Smooth muscle cell (in vitro differentiated cells): ENCODE measurements at regions not wholly inside any gene's neighbourhood (a gene's known extent, or its start where the extent isn't known, plus 50 kb on each side); places are given as distances from the start of the nearest gene placed in this dataset.
"Not testable (repeated sequence)": the region's sequence is repeated elsewhere in the genome, so short reads cannot be mapped to it uniquely, and the experiment has no call there.

Experiments
- DNase-seq: peaks from one replicate; lab custom pipeline; 2025; ENCODE audit not compliant: unreplicated experiment; lab: John Stamatoyannopoulos, UW
- H2AFZ ChIP-seq: fragments of 200-600 bp; sonication (generic); 2 replicates; pipeline ENCODE4 v1.6.0; 2016; ENCODE audit warnings: antibody characterized with exemption, low read depth, mild to moderate bottlenecking
- H3F3A ChIP-seq: fragments of 200-600 bp; sonication (generic); 2 replicates; pipeline ENCODE4 v1.6.0; 2017; ENCODE audit warnings: antibody characterized with exemption, low read depth
- H3K27ac ChIP-seq: fragments of 200-600 bp; sonication (generic); 2 replicates; pipeline ENCODE4 v1.5.1; 2016; ENCODE audit warnings: low read depth, mild to moderate bottlenecking
- H3K27me3 ChIP-seq: fragments of 200-600 bp; sonication (generic); 2 replicates; pipeline ENCODE4 v1.6.1; 2016; ENCODE audit warnings: low read depth, mild to moderate bottlenecking
- H3K36me3 ChIP-seq: fragments of 200-600 bp; sonication (generic); 2 replicates; pipeline ENCODE4 v1.5.1; 2016; ENCODE audit warnings: low read depth
- H3K4me1 ChIP-seq: fragments of 200-600 bp; sonication (generic); 2 replicates; pipeline ENCODE4 v1.5.1; 2016; ENCODE audit warnings: low read depth
- H3K4me2 ChIP-seq: fragments of 200-600 bp; sonication (generic); 2 replicates; pipeline ENCODE4 v1.6.0; 2016; ENCODE audit warnings: mild to moderate bottlenecking
- H3K4me3 ChIP-seq: fragments of 200-600 bp; sonication (generic); 2 replicates; pipeline ENCODE4 v1.5.1; 2016; ENCODE audit warnings: mild to moderate bottlenecking
- H3K79me2 ChIP-seq: fragments of 200-600 bp; sonication (generic); 2 replicates; pipeline ENCODE4 v1.6.0; 2016; ENCODE audit warnings: low read depth, mild to moderate bottlenecking
- H3K9ac ChIP-seq: fragments of 200-600 bp; sonication (generic); 2 replicates; pipeline ENCODE4 v1.6.0; 2016; ENCODE audit warnings: low read depth
- H3K9me3 ChIP-seq: fragments of 200-600 bp; sonication (generic); replicated peaks from 2 replicates; pipeline ENCODE4 v1.5.1; 2016; ENCODE audit warnings: low read depth
- H4K20me1 ChIP-seq: fragments of 200-600 bp; sonication (generic); 2 replicates; pipeline ENCODE4 v1.6.0; 2016; ENCODE audit warnings: low read depth
- CTCF ChIP-seq: fragments of 200-600 bp; sonication (generic); IDR thresholded peaks from 2 replicates; pipeline ENCODE4 v1.5.1; 2017; ENCODE audit warnings: borderline replicate concordance, mild to moderate bottlenecking, antibody characterized with exemption; ENCODE audit not compliant: insufficient read depth, poor library complexity, severe bottlenecking
- WGBS: methylation state at CpG from one replicate; pipeline ENCODE4 v1.1.7; 2016; ENCODE audit warnings: low lambda C conversion rate; 5-methylcytosine and 5-hydroxymethylcytosine counted together

DNA sequence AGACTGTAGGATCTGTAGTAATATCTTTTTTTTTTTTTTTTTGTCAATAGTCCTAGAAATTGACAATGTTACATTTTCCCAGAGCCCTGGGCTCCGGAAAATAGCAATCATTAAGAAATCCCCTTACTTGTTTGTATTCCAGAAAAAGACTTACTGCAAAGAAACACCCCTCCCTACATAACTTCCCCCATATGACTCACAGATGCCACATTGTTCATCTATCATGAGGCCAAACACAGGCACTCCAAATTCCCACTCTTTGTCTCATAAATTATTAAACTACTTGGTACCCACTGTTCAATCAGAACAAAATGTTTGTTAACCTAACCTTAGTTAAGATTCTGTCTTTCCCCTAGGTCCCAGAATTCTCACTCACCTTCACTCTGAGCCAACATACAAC, 53.5 kb downstream of the TEX51 start:
- DNase-seq, result no peak
- Histone ChIP-seq H3K4me3 (no peak overlapping the region), H3K9me3 (no peaks in the 10 kb centered on the region), H3K27me3 (no peaks in the 10 kb centered on the region), H4K20me1 (no peaks in the 10 kb centered on the region), H3K27ac (no peak overlapping the region), H2AFZ (no peak overlapping the region), H3K9ac (no peak overlapping the region), H3K4me2 (no peak overlapping the region), H3K79me2 (no peaks in the 10 kb centered on the region), H3K4me1 (no peaks in the 10 kb centered on the region), H3K36me3 (no peaks in the 10 kb centered on the region), H3F3A (no peaks in the 10 kb centered on the region)
- TF ChIP-seq CTCF, result no peak
- WGBS, result 62% methylated on average over 1 of the region's 1 CpG

DNA sequence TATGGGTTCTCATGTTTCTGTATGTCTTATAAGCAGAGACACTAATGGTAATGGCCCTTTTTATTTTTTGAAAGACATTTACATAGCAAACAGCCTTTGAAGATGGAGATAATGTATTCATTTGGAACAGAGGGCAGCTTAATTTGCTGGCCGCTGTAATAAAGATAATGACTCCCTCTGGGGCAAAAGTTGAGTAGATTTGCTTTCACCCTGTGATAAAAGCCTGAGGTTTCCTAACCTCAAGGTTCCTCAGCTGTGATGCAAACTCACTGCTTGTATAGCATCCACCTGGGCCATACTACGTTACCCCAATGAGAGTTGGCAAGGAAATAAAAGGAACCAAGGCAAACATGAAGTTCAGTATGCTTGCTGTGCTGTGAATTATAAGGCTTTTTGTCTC, 54.8 kb downstream of the TEX51 start:
- no peak overlapping the region for H3K9ac ChIP-seq
- H2AFZ ChIP-seq, result no peak overlapping the region
- no peaks in the 10 kb centered on the region for H3K27me3 ChIP-seq
- no peaks in the 10 kb centered on the region for H3K9me3 ChIP-seq
- H3F3A ChIP-seq, result no peaks in the 10 kb centered on the region
- no peaks in the 10 kb centered on the region for H3K4me1 ChIP-seq
- WGBS, result 80% methylated on average over 2 of the region's 2 CpGs
- H4K20me1 ChIP-seq, result no peaks in the 10 kb centered on the region
- H3K79me2 ChIP-seq, result no peaks in the 10 kb centered on the region
- no peaks in the 10 kb centered on the region for H3K36me3 ChIP-seq
- no peak for TF ChIP-seq CTCF
- no peak for DNase-seq
- H3K4me2 ChIP-seq, result no peak overlapping the region
- no peak overlapping the region for H3K4me3 ChIP-seq
- H3K27ac ChIP-seq, result no peak overlapping the region

GRCh38 chr2:126954831-126955230, 56.1 kb downstream of the TEX51 start:
- H3K4me3 ChIP-seq, result no peak overlapping the region
- no peak for TF ChIP-seq CTCF

DNA sequence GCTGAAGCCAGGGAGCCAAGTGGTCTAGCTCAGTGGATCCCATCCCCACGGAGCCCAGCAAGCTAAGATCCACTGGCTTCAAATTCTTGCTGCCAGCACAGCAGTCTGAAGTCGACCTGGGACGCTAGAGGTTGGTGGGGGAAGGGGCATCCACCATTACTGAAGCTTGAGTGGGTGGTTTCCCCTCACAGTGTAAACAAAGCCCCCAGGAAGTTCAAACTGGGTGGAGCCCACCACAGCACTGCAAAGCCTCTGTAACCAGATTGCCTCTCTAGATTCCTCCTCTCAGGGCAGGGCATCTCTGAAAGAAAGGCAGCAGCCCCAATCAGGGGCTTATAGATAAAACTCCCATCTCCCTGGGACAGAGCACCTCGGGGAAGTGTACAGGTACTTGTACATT, 58.1 kb downstream of the TEX51 start:
- H3K9ac ChIP-seq, H4K20me1 ChIP-seq, H3K4me1 ChIP-seq, H3K79me2 ChIP-seq, H3F3A ChIP-seq, H2AFZ ChIP-seq, H3K27me3 ChIP-seq, H3K4me2 ChIP-seq, H3K4me3 ChIP-seq, H3K36me3 ChIP-seq, H3K27ac ChIP-seq, DNase-seq, H3K9me3 ChIP-seq: not testable (repeated sequence)
- WGBS, result 48% methylated on average over 4 of the region's 4 CpGs

More at GRCh38 chr2:126954831-126955230, 56.1 kb downstream of the TEX51 start:
- Histone ChIP-seq H3K9ac (no peak overlapping the region), H4K20me1 (no peaks in the 10 kb centered on the region), H3K36me3 (no peaks in the 10 kb centered on the region), H3K27ac (no peak overlapping the region), H3K4me2 (no peak overlapping the region), H2AFZ (no peak overlapping the region), H3K79me2 (no peaks in the 10 kb centered on the region), H3K27me3 (no peaks in the 10 kb centered on the region), H3F3A (no peaks in the 10 kb centered on the region), H3K9me3 (no peaks in the 10 kb centered on the region), H3K4me1 (no peaks in the 10 kb centered on the region)
- no peak for DNase-seq
- 69% methylated on average over 1 of the region's 1 CpG for WGBS
